GM12878 (cell line): ENCODE measurements at regions not wholly inside any gene's neighbourhood (a gene's known extent, or its start where the extent isn't known, plus 50 kb on each side); places are given as distances from the start of the nearest gene placed in this dataset.
"Not testable (repeated sequence)": the region's sequence is repeated elsewhere in the genome, so short reads cannot be mapped to it uniquely, and the experiment has no call there.

Source experiments
- BHLHE40 ChIP-seq, 2 experiments: fragments of 450-650 bp in 1 of 2; IDR thresholded peaks; 2 replicates each; pipeline ENCODE4 v1.6.1; 2011 to 2017; ENCODE audit warnings: low read depth in 2 of 2, borderline replicate concordance in 1 of 2, improper control_type of control experiment in 1 of 2, low read length in 1 of 2, mild to moderate bottlenecking in 1 of 2
- EZH2 ChIP-seq: IDR thresholded peaks from 2 replicates; pipeline ENCODE4 v1.6.1; 2012; ENCODE audit warnings: low read depth, mild to moderate bottlenecking, control low read depth, inconsistent platforms, low read length, borderline replicate concordance; ENCODE audit not compliant: control insufficient read depth
- HDAC2 ChIP-seq: fragments of 200-600 bp; sonication (generic); IDR thresholded peaks from 2 replicates; pipeline ENCODE4 v1.6.1; 2017
- PBX3 ChIP-seq: IDR thresholded peaks from 2 replicates; pipeline ENCODE4 v1.6.1; 2011; ENCODE audit warnings: mild to moderate bottlenecking, low read depth, low read length, moderate library complexity; ENCODE audit not compliant: insufficient replicate concordance
- RCOR1 ChIP-seq: conservative IDR thresholded peaks from 2 replicates; pipeline ENCODE4 v1.6.1; 2012; ENCODE audit warnings: low read depth, low read length, improper control_type of control experiment
- SIN3A ChIP-seq: IDR thresholded peaks from 2 replicates; pipeline ENCODE4 v1.6.1; 2012; ENCODE audit warnings: low read depth, low read length, improper control_type of control experiment
- SRF ChIP-seq, 2 experiments: IDR thresholded peaks; 2 replicates each; pipeline ENCODE4 v1.6.1; 2011; ENCODE audit warnings: low read depth in 2 of 2, low read length in 2 of 2, mild to moderate bottlenecking in 1 of 2, moderate library complexity in 1 of 2
- TAF1 ChIP-seq: IDR thresholded peaks from 2 replicates; pipeline ENCODE4 v1.6.1; 2011; ENCODE audit warnings: mild to moderate bottlenecking, low read depth, low read length, borderline replicate concordance
- TF ChIP-seq, protein P1 (sequence below): IDR thresholded peaks from 2 replicates; pipeline ENCODE4 v1.6.1; 2012; ENCODE audit warnings: mild to moderate bottlenecking, low read depth, low read length
- TF ChIP-seq, protein P2 (sequence below), 3 experiments: IDR thresholded peaks in 2 of 3; conservative IDR thresholded peaks in 1 of 3; 2 replicates each; pipeline ENCODE4 v1.5.1; 2011; ENCODE audit warnings: low read depth in 3 of 3, low read length in 3 of 3, mild to moderate bottlenecking in 3 of 3, control low read depth in 2 of 3, moderate library complexity in 2 of 3, inconsistent platforms in 1 of 3, mixed read lengths in 1 of 3; ENCODE audit not compliant: control insufficient read depth in 2 of 3, insufficient read depth in 1 of 3; ENCODE audit errors: extremely low read depth in 1 of 3

DNA sequence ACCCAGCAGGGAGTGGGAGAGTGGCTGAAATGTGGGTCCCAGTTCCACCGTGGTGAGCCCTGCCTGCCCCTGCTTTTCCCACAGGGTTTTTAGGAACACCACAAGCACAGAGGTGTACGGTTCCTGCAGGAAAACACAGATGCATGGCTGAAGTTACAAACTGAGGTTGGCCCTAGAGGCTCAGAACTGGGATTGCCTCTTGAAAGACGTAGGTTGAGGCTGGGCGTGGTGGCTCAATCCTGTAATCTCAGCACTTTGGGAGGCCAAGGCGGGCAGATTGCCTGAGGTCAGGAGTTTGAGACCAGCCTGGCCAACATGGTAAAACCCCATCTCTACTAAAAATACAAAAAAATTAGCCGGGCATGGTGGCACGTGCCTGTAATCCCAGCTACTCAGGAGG, 121.4 kb upstream of the KIF5B start:
- TF ChIP-seq, protein P1, sequence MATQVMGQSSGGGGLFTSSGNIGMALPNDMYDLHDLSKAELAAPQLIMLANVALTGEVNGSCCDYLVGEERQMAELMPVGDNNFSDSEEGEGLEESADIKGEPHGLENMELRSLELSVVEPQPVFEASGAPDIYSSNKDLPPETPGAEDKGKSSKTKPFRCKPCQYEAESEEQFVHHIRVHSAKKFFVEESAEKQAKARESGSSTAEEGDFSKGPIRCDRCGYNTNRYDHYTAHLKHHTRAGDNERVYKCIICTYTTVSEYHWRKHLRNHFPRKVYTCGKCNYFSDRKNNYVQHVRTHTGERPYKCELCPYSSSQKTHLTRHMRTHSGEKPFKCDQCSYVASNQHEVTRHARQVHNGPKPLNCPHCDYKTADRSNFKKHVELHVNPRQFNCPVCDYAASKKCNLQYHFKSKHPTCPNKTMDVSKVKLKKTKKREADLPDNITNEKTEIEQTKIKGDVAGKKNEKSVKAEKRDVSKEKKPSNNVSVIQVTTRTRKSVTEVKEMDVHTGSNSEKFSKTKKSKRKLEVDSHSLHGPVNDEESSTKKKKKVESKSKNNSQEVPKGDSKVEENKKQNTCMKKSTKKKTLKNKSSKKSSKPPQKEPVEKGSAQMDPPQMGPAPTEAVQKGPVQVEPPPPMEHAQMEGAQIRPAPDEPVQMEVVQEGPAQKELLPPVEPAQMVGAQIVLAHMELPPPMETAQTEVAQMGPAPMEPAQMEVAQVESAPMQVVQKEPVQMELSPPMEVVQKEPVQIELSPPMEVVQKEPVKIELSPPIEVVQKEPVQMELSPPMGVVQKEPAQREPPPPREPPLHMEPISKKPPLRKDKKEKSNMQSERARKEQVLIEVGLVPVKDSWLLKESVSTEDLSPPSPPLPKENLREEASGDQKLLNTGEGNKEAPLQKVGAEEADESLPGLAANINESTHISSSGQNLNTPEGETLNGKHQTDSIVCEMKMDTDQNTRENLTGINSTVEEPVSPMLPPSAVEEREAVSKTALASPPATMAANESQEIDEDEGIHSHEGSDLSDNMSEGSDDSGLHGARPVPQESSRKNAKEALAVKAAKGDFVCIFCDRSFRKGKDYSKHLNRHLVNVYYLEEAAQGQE = not testable (repeated sequence)
- not testable (repeated sequence) for TF ChIP-seq PBX3; BHLHE40 (IDR thresholded peaks at IDR 0.05; ENCODE audit: borderline replicate concordance in 1 of 2, low read depth in 2 of 2, low read length in 1 of 2); EZH2; HDAC2; RCOR1; TAF1; SRF (IDR thresholded peaks at IDR 0.05; ENCODE audit: low read depth in 2 of 2, low read length in 2 of 2); SIN3A
- TF ChIP-seq, protein P2, sequence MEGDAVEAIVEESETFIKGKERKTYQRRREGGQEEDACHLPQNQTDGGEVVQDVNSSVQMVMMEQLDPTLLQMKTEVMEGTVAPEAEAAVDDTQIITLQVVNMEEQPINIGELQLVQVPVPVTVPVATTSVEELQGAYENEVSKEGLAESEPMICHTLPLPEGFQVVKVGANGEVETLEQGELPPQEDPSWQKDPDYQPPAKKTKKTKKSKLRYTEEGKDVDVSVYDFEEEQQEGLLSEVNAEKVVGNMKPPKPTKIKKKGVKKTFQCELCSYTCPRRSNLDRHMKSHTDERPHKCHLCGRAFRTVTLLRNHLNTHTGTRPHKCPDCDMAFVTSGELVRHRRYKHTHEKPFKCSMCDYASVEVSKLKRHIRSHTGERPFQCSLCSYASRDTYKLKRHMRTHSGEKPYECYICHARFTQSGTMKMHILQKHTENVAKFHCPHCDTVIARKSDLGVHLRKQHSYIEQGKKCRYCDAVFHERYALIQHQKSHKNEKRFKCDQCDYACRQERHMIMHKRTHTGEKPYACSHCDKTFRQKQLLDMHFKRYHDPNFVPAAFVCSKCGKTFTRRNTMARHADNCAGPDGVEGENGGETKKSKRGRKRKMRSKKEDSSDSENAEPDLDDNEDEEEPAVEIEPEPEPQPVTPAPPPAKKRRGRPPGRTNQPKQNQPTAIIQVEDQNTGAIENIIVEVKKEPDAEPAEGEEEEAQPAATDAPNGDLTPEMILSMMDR (IDR thresholded peaks at IDR 0.05 in 2 of 3, conservative IDR thresholded peaks at IDR 0.05 in 1 of 3; ENCODE audit: control insufficient read depth in 2 of 3, extremely low read depth in 1 of 3, insufficient read depth in 1 of 3, low read depth in 3 of 3, low read length in 3 of 3) = not testable (repeated sequence)
